Heart left ventricle (tissue), 16 donors: ENCODE measurements at regions not wholly inside any gene's neighbourhood (a gene's known extent, or its start where the extent isn't known, plus 50 kb on each side); places are given as distances from the start of the nearest gene placed in this dataset.

Source experiments
- ATAC-seq, 4 donors: fragments of 200-7000 bp; cut with Tn5 transposase; one replicate each; pipeline ENCODE4 v1.9.1; 2020 to 2022; ENCODE audit warnings: moderate library complexity in 4 of 4, mild to moderate bottlenecking in 3 of 4, moderate number of reproducible peaks in 1 of 4
- DNase-seq, 5 donors: peaks; one replicate each; pipeline ENCODE4 v3.0.0-alpha.2; 2020
- H3K27ac ChIP-seq, 12 donors: fragments of 200-600 bp; sonication (generic) in 4 of 12; one replicate each; pipeline versions ENCODE4 v1.5.0 to v1.8.0; 2016 to 2022; ENCODE audit warnings: mild to moderate bottlenecking in 2 of 12
- H3K27me3 ChIP-seq, 9 donors: fragments of 200-600 bp; sonication (generic) in 2 of 9; one replicate each; pipeline versions ENCODE4 v1.5.1 to v1.8.0; 2016 to 2022; ENCODE audit warnings: mild to moderate bottlenecking in 3 of 9
- H3K36me3 ChIP-seq, 9 donors: fragments of 200-600 bp; sonication (generic) in 2 of 9; one replicate each; pipeline versions ENCODE4 v1.5.0 to v1.8.0; 2018 to 2022; ENCODE audit warnings: mild to moderate bottlenecking in 2 of 9
- H3K4me1 ChIP-seq, 12 donors: fragments of 200-600 bp; sonication (generic) in 4 of 12; one replicate each; pipeline versions ENCODE4 v1.5.0 to v1.8.0; 2016 to 2022; ENCODE audit warnings: mild to moderate bottlenecking in 3 of 12
- H3K4me3 ChIP-seq, 12 donors: fragments of 200-600 bp; sonication (generic) in 4 of 12; one replicate each; pipeline versions ENCODE4 v1.5.0 to v1.8.0; 2017 to 2022; ENCODE audit warnings: mild to moderate bottlenecking in 9 of 12, moderate library complexity in 4 of 12
- H3K9me3 ChIP-seq, 12 donors: fragments of 200-600 bp; sonication (generic) in 4 of 12; one replicate each; pipeline versions ENCODE4 v1.5.0 to v1.8.0; 2016 to 2022; ENCODE audit warnings: mild to moderate bottlenecking in 1 of 12
- CTCF ChIP-seq, 12 donors: fragments of 200-600 bp; sonication (generic) in 4 of 12; IDR thresholded peaks; one replicate each; pipeline versions ENCODE4 v1.5.0 to v1.8.0; 2018 to 2022; ENCODE audit warnings: antibody characterized with exemption in 12 of 12, mild to moderate bottlenecking in 5 of 12
- POLR2A ChIP-seq, 2 donors: fragments of 450-650 bp; IDR thresholded peaks; one replicate each; pipeline ENCODE4 v1.6.1; 2017; ENCODE audit warnings: antibody characterized with exemption in 2 of 2, mild to moderate bottlenecking in 2 of 2, moderate library complexity in 2 of 2
- WGBS, 4 donors: extraction: QIAGEN DNeasy Blood & Tissue Kit in 2 of 4; methylation state at CpG; one replicate each; pipeline versions ENCODE4 v1.1.5 to v1.1.7; 2013 to 2018; 5-methylcytosine and 5-hydroxymethylcytosine counted together
- intact Hi-C, 10 donors: fragments of 100-400 bp; cut with DNase I; formaldehyde crosslinking; loops; one replicate each; pipeline versions ENCODE4 v1.11.1 to v1.14.2; 2022
- donor health status: ischemic (EF 13 %, LVEDD 7.1; RV severe dilation, severe dysfunction).
- donor health status: healthy with polysubstance abuse.
- donor health status: DM: no; HTN: yes; CAD: no.
- donor health status: DM: no; HTN: no; CAD: no.
- donor health status: ischemic (EF 25% LVEDD 6.9; RV normal size, moderate dysfunction).
- donor health status: ischemic (EF 25% LVEDD 5.7; RV mildly dilated, moderate dysfunction).
- donor health status: healthy.
- donor health status: DM: yes; HTN: yes; CAD: no.
- donor health status: ischemic (EF 35%, LVEDD 5.7; RV mildly dilated, moderate dysfunction).
- donor health status: nonischemic (EF 11% LVEDD 7.7; RV severe dilation, severe dysfunction).
- donor health status: DM: yes; HTN: yes; CAD: no.
- donor health status: PGD.
- donor health status: ischemic (EF 29% LVEDD 5.4; RV normal size, mild dysfunction).
- donor health status: nonischemic (EF 23%, LVEDD 6.1; RV moderate dilation, normal function).

DNA sequence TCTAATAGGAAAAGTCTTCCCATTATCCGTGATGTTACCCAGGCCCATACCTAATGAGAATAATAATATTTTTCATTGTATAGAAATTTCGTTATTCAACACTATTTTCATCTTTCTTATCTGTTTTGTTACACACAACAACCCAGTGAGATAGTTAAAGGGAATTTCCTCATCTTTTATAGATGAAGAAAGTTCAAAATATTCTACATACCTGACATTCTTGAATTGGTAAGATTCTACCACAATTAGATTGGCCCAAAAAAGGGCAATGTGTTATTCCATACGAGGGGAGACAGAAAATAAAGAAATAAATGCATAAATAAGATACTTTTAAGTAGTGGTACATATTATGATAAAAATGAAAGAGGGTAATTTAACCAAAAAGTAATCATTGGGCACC, 405.5 kb upstream of the ADAMTS5 start:
- intact Hi-C loops = loop anchor here in 2 of 10 donors (5.0 to 10.0 kb wide), 3 partner anchors 52 to 195 kb away; no protein-coding TSS in a partner anchor

DNA sequence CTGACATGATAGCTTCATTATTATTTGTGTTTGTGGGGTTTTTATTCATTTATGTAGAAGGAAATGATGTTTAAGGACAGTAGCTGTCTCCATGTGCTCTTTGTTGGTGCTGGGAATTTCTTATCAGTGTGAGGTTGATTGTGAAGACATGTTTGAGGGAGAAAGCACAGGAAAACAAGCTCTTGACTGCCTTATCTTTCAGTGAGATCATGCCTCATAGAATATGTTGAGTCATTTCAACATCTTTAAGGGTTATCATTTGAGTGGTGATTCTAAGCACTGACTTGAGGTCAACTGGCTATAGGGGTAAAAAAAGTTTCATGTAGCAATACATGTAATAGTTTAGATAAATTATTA, 405.1 kb upstream of the ADAMTS5 start:
- peaks cover 0 to 36% (median 25%) of the 10 kb centered on the region in 12 donors for H3K4me1 ChIP-seq
- H3K36me3 ChIP-seq = no peaks in the 10 kb centered on the region
- DNase-seq (no peak), ATAC-seq (peak in 1 of 4 donors; percentile 54)
- peak overlapping the region in 5 of 12 donors; percentile 0 to 16 (median 2) for H3K27ac ChIP-seq
- no peak for TF ChIP-seq POLR2A (IDR thresholded peaks at IDR 0.05)
- no peak for TF ChIP-seq CTCF (IDR thresholded peaks at IDR 0.05)
- intact Hi-C loops = loop anchor here in 2 of 10 donors (5.0 to 10.0 kb wide), 3 partner anchors 53 to 195 kb away; no protein-coding TSS in a partner anchor
- no peaks in the 10 kb centered on the region for H3K9me3 ChIP-seq
- no peak overlapping the region for H3K4me3 ChIP-seq
- H3K27me3 ChIP-seq = no peaks in the 10 kb centered on the region

More for the DNA sequence above, 405.5 kb upstream of the ADAMTS5 start:
- TF ChIP-seq CTCF (IDR thresholded peaks at IDR 0.05) (no peak), POLR2A (IDR thresholded peaks at IDR 0.05) (no peak)
- peaks cover 0 to 36% (median 25%) of the 10 kb centered on the region in 12 donors for H3K4me1 ChIP-seq
- H3K4me3 ChIP-seq = no peak overlapping the region
- H3K9me3 ChIP-seq = no peaks in the 10 kb centered on the region
- H3K36me3 ChIP-seq = no peaks in the 10 kb centered on the region
- H3K27ac ChIP-seq = peak overlapping the region in 2 of 12 donors; percentile 2 to 16
- no peak for DNase-seq
- no peaks in the 10 kb centered on the region for H3K27me3 ChIP-seq
- 78 to 86% (median 81%) methylated on average over 3 of the region's 3 CpGs for WGBS, 4 donors
- no peak for ATAC-seq

DNA sequence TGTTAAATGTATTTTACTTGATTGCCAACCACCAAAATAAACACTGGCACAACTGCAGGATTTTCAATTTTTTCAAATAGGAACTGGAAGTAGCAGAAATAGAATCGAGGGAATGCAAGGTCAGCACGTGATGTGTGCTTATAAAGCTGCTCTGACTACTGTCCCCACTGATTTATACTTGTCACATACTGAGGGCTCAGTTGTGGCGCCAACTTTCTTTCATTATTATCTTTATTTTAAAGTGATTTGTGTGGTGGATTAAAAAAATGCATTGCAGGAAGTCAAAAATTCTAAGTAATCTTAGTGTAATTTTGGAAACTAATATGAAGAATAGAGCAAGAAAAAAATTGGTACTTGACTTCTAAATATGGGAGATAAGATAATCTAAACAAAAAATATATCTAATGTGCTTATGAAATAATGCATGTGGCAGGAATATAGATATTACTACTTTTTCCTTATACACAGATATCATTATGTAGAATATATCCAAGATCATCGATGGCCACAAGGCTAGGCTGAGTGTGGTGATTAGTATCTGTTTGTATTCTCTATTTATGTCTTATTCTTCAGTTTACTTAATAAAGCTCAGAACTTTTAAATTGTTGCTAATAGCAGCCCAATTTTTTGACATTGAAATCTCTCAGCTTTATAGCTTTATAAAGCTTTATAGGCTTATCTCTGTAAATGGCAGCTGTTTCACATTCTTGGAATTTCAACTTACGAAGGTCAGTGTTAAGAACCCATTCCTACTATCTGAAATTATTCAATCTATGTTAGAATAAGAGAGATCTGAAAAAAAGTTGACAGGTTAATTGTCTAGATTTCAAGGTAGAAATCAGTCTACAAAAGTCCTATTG, 404.5 kb upstream of the ADAMTS5 start:
- DNase-seq (no peak), ATAC-seq (peak in 2 of 4 donors; percentile 44 to 60)
- H3K27me3 ChIP-seq = no peaks in the 10 kb centered on the region
- peaks cover 0 to 36% (median 25%) of the 10 kb centered on the region in 12 donors for H3K4me1 ChIP-seq
- no peaks in the 10 kb centered on the region for H3K36me3 ChIP-seq
- no peak overlapping the region for H3K4me3 ChIP-seq
- no peaks in the 10 kb centered on the region for H3K9me3 ChIP-seq
- H3K27ac ChIP-seq = peak overlapping the region in 6 of 12 donors; percentile 0 to 45 (median 18)
- 20 to 27% (median 27%) methylated on average over 5 of the region's 5 CpGs for WGBS, 4 donors
- TF ChIP-seq POLR2A (IDR thresholded peaks at IDR 0.05) = no peak
- intact Hi-C loops = loop anchor here in 2 of 10 donors (5.0 to 10.0 kb wide), 3 partner anchors 53 to 196 kb away; no protein-coding TSS in a partner anchor

DNA sequence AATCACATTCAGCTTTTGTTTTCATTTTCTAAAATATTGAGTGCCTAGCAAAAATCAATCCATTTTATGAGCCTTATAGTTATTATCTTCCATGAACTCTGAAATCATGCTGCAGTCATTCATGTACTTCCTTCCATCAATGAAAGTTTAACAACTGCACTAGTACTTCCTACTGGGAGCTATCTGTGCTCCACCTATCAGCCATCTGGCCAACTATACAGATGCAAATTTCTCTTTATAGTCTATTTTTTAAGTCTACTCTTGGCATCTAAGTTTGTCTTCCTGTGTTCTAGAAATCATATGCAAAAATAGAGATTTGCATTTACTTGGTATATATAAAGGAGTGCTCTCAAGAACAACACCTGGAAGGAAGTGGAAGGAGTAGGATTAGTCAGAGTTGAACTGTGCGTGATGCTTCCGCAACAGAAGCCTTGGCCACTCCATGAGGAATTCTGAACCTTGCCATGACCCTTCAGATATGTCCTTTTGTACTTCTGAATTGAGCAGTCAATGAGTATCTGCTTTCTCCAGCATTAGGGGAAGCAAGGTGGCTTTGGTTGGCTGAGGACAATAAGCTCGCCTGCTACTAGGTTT, 403.2 kb upstream of the ADAMTS5 start:
- 55 to 77% (median 70%) methylated on average over 3 of the region's 3 CpGs for WGBS, 4 donors
- intact Hi-C loops = loop anchor here in 8 of 10 donors (5.0 to 10.0 kb wide), 7 partner anchors 55 to 505 kb away; no protein-coding TSS in a partner anchor

More for the DNA sequence above, 403.2 kb upstream of the ADAMTS5 start:
- Histone ChIP-seq H3K27me3 (no peaks in the 10 kb centered on the region), H3K36me3 (no peaks in the 10 kb centered on the region), H3K27ac (peak overlapping the region in 8 of 12 donors; percentile 15 to 53 (median 28)), H3K4me1 (peaks cover 0 to 36% (median 25%) of the 10 kb centered on the region in 12 donors), H3K9me3 (no peaks in the 10 kb centered on the region), H3K4me3 (no peak overlapping the region)
- no peak for TF ChIP-seq POLR2A (IDR thresholded peaks at IDR 0.05)
- no peak for TF ChIP-seq CTCF (IDR thresholded peaks at IDR 0.05)
- DNase-seq (no peak), ATAC-seq (peak in 3 of 4 donors; percentile 55 to 92 (median 74))
